Thoracic aorta (tissue), 2 donors: ENCODE measurements at regions not wholly inside any gene's neighbourhood (a gene's known extent, or its start where the extent isn't known, plus 50 kb on each side); places are given as distances from the start of the nearest gene placed in this dataset.

Experiments
- ATAC-seq: fragments of 150-250 bp; one replicate; pipeline ENCODE4 v1.8.0; 2017; ENCODE audit warnings: low read depth; ENCODE audit not compliant: insufficient number of reproducible peaks, low FRiP score
- DNase-seq: peaks from one replicate; pipeline ENCODE4 v3.0.0-alpha.2; 2020; ENCODE audit warnings: low spot score
- H3K27ac ChIP-seq, 2 donors: fragments of 200-600 bp; sonication (generic); 1 replicate in 1 of 2; 2 replicates in 1 of 2; pipeline ENCODE4 v1.5.1; 2016; ENCODE audit warnings: mild to moderate bottlenecking in 2 of 2, moderate library complexity in 2 of 2
- H3K27me3 ChIP-seq: fragments of 200-600 bp; sonication (generic); replicated peaks from 2 replicates; pipeline ENCODE4 v1.6.0; 2016; ENCODE audit warnings: mild to moderate bottlenecking; ENCODE audit not compliant: insufficient read depth
- H3K36me3 ChIP-seq: fragments of 200-600 bp; sonication (generic); one replicate; pipeline ENCODE4 v1.5.1; 2016
- H3K4me1 ChIP-seq, 2 donors: fragments of 200-600 bp; sonication (generic); 1 replicate in 1 of 2; 2 replicates in 1 of 2; pipeline versions ENCODE4 v1.5.1 to v1.6.0; 2016; ENCODE audit warnings: low read depth in 2 of 2, mild to moderate bottlenecking in 1 of 2; ENCODE audit not compliant: control insufficient read depth in 1 of 2
- H3K4me3 ChIP-seq: fragments of 200-600 bp; sonication (generic); 2 replicates; pipeline ENCODE4 v1.5.1; 2016; ENCODE audit warnings: mild to moderate bottlenecking
- H3K9me3 ChIP-seq: fragments of 200-600 bp; sonication (generic); 2 replicates; pipeline ENCODE4 v1.5.1; 2016
- CTCF ChIP-seq: fragments of 200-600 bp; sonication (generic); IDR thresholded peaks from one replicate; pipeline ENCODE4 v1.5.1; 2019; ENCODE audit warnings: antibody characterized with exemption

DNA sequence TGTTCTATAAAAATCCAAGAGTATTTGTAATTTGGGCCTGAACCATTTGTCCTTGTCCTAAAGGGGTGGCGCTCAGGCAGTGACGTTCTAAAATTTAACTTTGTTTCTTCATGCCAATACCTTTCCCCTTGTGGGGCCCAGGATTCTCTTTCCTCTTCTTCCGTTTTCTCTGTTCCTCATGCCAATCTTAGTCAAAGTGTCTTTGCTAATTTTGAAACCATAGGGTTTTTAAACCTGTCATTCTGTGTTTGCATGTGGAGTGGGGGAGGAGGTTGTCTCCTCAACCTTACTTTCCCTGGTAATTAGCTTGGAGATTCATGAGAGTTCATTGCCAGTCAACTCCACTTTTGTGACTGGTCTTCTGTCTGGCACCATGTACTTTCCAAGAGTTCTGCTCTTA is 337.1 kb downstream of the MAF start:
- no peak for ATAC-seq

More for the DNA sequence above, 337.1 kb downstream of the MAF start:
- Histone ChIP-seq H3K9me3 (no peaks in the 10 kb centered on the region), H3K27me3 (no peaks in the 10 kb centered on the region), H3K4me3 (no peak overlapping the region), H3K36me3 (no peaks in the 10 kb centered on the region), H3K27ac (no peak overlapping the region), H3K4me1 (peaks cover 0 to 8% of the 10 kb centered on the region in 2 donors)
- no peak for TF ChIP-seq CTCF
- DNase-seq = no peak
